DMS79 treated with DMSO at 0.1 percent for 48 hours (cell line): ENCODE measurements at regions not wholly inside any gene's neighbourhood (a gene's known extent, or its start where the extent isn't known, plus 50 kb on each side); places are given as distances from the start of the nearest gene placed in this dataset.
A peak's percentile ranks its signal among the peaks of the same experiment; 100 is the strongest.
"Not testable (repeated sequence)": the region's sequence is repeated elsewhere in the genome, so short reads cannot be mapped to it uniquely, and the experiment has no call there.

ENCODE experiments used
- DNase-seq: peaks from one replicate; lab custom pipeline; 2025; lab: John Stamatoyannopoulos, UW

DNA sequence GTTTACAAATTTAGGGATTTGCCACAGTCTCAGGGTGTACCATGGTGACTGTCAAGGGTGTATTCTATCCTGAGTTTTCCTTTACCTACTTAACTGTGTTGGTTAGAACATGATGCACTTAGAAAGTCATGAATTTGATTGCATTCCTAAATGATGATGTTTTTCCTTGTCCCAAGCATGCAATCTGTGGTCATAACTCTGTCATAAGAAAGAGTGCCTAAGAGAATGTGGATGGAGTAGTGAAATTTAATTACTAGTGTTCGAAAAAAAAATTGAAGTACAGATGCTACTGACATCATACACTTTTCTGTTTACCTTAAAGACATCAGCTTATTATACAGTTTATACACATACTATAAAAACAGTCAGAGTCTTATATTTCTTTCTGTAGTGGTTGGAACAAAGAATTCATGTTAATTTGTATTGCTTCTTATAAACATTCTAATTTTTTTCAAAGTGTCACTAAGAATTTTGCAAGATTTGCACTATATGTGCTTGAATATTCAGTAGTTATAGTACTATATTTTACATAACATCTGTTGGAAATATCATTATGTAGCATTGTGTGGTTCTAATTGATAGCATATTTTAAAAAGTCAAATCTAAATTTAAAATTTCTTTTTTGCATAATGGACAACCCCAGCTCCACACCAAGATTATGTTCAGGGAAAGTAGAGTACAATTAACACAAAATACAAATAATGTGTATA, 231.3 kb upstream of the KCNMB2 start:
- no peak for DNase-seq

DNA sequence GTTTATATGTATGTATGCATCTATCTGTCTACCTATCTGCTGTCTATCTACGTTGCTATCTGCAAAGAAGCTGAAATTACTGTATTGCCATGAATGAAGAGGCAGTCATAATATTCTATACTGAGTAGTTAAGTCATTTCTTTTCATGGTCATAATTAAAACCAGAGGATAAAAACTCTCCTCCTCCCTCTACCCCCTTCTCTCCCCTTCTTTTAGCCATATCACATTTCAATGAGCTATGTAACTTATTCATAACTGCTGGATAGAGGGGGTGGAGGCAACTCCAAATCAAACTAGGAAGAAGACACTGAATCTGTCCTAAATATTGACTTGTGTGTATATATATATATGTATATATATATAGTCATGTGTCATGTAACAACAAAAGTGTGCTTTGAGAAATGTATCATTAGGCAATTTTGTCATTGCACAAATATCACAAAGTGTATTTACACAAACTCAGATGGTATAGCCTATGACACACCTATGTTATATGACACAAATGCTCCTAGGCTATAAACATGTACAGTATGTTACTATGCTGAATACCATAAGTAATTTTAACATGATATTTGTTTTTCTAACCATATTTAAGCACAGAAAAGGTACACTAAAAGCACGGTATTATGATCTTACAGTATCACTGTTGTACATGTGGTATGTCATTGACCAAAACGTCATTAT, 229.7 kb upstream of the KCNMB2 start:
- DNase-seq: no peak

- no peak for DNase-seq
Observed at GRCh38 chr3:178308771-178309170, 227.5 kb upstream of the KCNMB2 start.

GRCh38 chr3:178310949-178311348, 225.3 kb upstream of the KCNMB2 start:
- DNase-seq: no peak

DNA sequence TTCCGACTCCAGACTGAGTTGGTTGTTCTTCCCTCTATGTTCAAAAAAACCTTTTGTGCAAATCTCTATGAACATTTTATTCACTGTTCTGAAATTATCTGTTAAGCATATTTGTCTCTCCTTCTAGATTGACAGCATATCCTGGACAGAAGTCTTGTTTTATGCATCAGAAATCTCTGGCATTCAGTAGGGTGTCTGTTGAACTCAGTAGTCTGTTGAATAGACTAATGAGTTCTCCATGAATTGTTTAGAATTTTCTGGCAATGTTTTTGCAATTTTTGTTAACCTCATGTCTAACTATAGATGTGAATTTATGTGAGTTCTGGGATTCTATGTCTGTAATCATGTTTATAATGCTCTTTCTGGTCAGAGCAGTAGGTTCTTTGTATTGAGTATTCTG, 222.5 kb upstream of the KCNMB2 start:
- no peak for DNase-seq

- DNase-seq: no peak
Observed at GRCh38 chr3:178318340-178318739, 217.9 kb upstream of the KCNMB2 start.

GRCh38 chr3:178318941-178319816, 217.1 kb upstream of the KCNMB2 start:
- no peak for DNase-seq

- peak; percentile 35 for DNase-seq
Observed at GRCh38 chr3:178320456-178321351, 215.5 kb upstream of the KCNMB2 start.

DNA sequence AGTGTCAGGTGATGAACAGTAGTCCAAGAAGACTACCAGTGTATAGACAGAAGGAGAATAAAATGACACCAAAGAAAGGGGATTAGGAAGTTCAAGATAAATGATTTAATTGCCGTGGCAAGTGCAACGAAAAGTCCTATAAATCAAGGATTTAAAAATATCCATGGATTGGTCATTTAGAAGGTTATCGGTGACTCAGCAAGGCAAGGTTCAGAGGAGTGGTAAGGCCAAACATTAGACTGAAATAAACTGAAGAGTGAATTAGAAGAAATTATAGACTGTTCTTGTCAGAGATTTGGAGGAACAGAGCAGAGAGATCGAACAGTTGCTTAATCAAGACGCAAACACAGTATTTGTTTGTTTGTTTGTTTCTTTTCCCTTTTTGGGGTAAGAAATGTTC, 211.9 kb upstream of the KCNMB2 start:
- no peak for DNase-seq

- DNase-seq: peak; percentile 60
Observed at GRCh38 chr3:178325330-178325729, 210.9 kb upstream of the KCNMB2 start.

GRCh38 chr3:178329936-178330335, 206.3 kb upstream of the KCNMB2 start:
- DNase-seq: no peak

DNA sequence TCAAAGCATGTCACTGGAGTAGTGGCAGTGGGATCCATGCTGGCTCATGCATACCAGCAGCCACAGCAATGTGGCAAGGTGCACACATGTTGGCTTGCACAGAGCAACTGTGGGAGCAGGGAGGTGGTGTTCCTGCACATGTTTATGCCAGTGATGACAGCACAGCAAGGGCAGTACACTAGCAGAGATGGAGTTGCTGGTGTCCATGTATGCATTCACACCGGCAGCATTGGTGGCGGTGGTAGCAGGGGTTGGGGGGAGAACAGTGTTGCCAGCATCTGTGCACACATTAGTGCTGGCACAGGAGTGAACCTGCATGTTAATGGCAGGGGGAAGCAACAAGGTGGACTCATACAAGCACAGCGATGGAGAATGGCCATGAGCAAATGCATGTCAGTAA, 202.0 kb upstream of the KCNMB2 start:
- no peak for DNase-seq

- DNase-seq: no peak
Observed at GRCh38 chr3:178336336-178336735, 199.9 kb upstream of the KCNMB2 start.

GRCh38 chr3:178340506-178340905, 195.7 kb upstream of the KCNMB2 start:
- no peak for DNase-seq

GRCh38 chr3:178341636-178342035, 194.6 kb upstream of the KCNMB2 start:
- DNase-seq: no peak

DNA sequence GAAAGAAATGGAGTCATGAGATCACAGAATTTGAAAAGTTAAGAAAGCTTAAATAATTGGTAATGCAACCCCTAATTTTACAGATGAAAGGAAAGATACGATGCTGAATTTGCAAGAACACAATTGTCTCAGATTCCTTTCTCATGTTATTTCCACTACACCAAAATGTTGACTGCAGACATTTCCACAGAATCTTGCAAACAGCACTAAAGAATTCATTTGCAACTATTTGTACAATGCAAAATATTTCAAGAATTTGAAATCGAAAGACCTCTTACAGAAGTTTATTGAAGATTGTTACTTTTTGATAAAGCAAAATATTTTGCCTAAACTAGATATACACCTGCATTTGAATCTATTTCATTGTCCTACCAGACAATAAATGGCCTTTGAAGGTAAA, 194.1 kb upstream of the KCNMB2 start:
- no peak for DNase-seq

GRCh38 chr3:178343433-178344038, 192.7 kb upstream of the KCNMB2 start:
- DNase-seq: no peak

DNA sequence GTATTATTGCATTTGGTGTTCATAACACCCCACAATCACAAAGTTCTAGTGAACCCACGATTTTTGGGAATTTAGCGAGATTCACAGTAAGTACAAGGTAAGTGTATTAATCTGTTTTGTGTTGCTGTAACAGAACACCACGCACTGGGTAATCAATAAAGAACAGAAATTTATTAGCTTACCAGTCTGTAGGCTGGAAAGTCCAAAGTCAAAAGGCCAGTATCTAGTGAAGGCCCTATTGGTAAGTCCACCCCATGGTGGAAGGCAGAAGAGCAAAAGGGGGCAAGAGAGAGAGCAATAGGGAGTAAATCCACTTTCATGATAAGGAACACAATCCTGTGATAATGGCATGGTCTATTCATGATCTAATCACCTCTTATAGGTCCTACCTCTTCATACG, 190.3 kb upstream of the KCNMB2 start:
- DNase-seq: no peak

DNA sequence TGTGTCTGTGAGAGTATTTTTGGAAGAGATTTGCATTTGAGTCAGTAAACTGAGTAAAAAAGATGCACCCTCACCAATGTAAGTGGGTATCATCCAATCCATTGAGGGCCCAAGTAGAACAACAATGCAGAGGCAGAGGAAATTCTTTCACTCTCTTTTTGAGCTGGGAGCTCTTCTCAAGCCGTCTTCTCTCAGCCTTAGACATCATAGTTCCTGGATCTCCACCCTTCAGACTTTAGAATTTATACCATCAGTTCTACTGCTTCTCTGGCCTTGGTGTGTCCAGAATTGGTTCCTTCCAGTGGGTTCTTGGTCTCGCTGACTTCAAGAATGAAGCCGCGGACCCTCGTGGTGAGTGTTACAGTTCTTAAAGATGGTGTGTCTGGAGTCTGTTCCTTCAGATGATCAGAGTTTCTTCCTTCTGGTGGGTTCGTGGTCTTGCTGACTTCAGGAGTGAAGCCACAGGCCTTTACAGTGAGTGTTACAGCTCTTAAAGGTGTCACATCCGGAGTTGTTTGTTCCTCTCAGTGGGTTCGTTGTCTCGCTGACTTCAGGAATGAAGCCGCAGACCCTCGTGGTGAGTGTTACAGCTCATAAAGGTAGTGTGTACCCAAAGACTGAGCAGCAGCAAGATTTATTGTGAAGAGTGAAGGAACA, 187.5 kb upstream of the KCNMB2 start:
- not testable (repeated sequence) for DNase-seq

DNA sequence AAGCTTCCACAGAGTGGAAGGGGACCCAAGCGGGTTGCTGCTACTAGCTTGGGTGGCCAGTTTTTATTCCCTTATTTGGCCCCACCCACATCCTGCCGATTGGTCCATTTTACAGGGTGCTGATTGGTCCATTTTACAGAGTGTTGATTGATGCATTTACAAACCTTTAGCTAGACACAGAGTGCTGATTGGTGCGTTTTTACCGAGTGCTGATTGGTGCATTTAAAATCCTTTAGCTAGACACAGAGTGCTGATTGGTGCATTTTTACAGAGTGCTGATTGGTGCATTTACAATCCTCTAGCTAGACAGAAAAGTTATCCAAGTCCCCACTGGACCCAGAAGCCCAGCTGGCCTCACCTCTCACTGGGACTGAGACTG, 187.0 kb upstream of the KCNMB2 start:
- DNase-seq: not testable (repeated sequence)

GRCh38 chr3:178350763-178351162, 185.5 kb upstream of the KCNMB2 start:
- DNase-seq: no peak
